Mesendoderm (in vitro differentiated cells): ENCODE measurements at regions not wholly inside any gene's neighbourhood (a gene's known extent, or its start where the extent isn't known, plus 50 kb on each side); places are given as distances from the start of the nearest gene placed in this dataset.
"Not testable (repeated sequence)": the region's sequence is repeated elsewhere in the genome, so short reads cannot be mapped to it uniquely, and the experiment has no call there.

Experiments used
- DNase-seq: peaks from one replicate; pipeline ENCODE4 v3.0.0; 2013
- H2AK5ac ChIP-seq: 2 replicates; pipeline ENCODE4 v1.6.1; 2013; ENCODE audit warnings: low read length, inconsistent platforms
- H2BK120ac ChIP-seq: 2 replicates; pipeline ENCODE4 v1.6.1; 2013; ENCODE audit warnings: low read depth, mild to moderate bottlenecking, low read length, moderate library complexity, mixed read lengths
- H2BK15ac ChIP-seq: replicated peaks from 2 replicates; pipeline ENCODE4 v1.6.1; 2013; ENCODE audit warnings: low read depth, mild to moderate bottlenecking, moderate library complexity
- H2BK5ac ChIP-seq: 2 replicates; pipeline ENCODE4 v1.6.1; 2013; ENCODE audit warnings: low read length, inconsistent platforms
- H3K18ac ChIP-seq: 2 replicates; pipeline ENCODE4 v1.6.1; 2013; ENCODE audit warnings: mild to moderate bottlenecking, low read length, mixed read lengths
- H3K23ac ChIP-seq: one replicate; pipeline ENCODE4 v1.6.1; 2013; ENCODE audit warnings: low read length
- H3K27ac ChIP-seq: 2 replicates; pipeline ENCODE4 v1.5.1; 2013; ENCODE audit warnings: low read depth, mild to moderate bottlenecking, inconsistent platforms, low read length, moderate library complexity
- H3K27me3 ChIP-seq: 2 replicates; pipeline ENCODE4 v1.6.1; 2013; ENCODE audit warnings: low read length, control low read depth, mild to moderate bottlenecking, inconsistent platforms; ENCODE audit not compliant: insufficient read depth, poor library complexity
- H3K36me3 ChIP-seq: 2 replicates; pipeline ENCODE4 v1.6.1; 2013; ENCODE audit warnings: low read length, inconsistent platforms; ENCODE audit not compliant: control insufficient read depth, insufficient read depth
- H3K4ac ChIP-seq: one replicate; pipeline ENCODE4 v1.6.1; 2013; ENCODE audit warnings: low read depth, mild to moderate bottlenecking, low read length, moderate library complexity
- H3K4me1 ChIP-seq: 2 replicates; pipeline ENCODE4 v1.6.1; 2013; ENCODE audit warnings: low read depth, low read length, inconsistent platforms; ENCODE audit not compliant: control insufficient read depth
- H3K4me2 ChIP-seq: 2 replicates; pipeline ENCODE4 v1.6.1; 2013; ENCODE audit warnings: low read length
- H3K4me3 ChIP-seq: 2 replicates; pipeline ENCODE4 v1.5.1; 2013; ENCODE audit warnings: mild to moderate bottlenecking, low read length
- H3K56ac ChIP-seq: one replicate; pipeline ENCODE4 v1.6.1; 2013; ENCODE audit warnings: low read length
- H3K79me1 ChIP-seq: 2 replicates; pipeline ENCODE4 v1.6.1; 2013; ENCODE audit warnings: low read length, inconsistent platforms
- H3K79me2 ChIP-seq: 2 replicates; pipeline ENCODE4 v1.6.1; 2013; ENCODE audit warnings: mild to moderate bottlenecking, low read length; ENCODE audit not compliant: control insufficient read depth, insufficient read depth
- H3K9ac ChIP-seq: 2 replicates; pipeline ENCODE4 v1.6.1; 2013; ENCODE audit warnings: low read length, inconsistent platforms
- H4K5ac ChIP-seq: one replicate; pipeline ENCODE4 v1.6.1; 2013; ENCODE audit warnings: low read length
- H4K8ac ChIP-seq: one replicate; pipeline ENCODE4 v1.6.1; 2013; ENCODE audit warnings: low read depth, mild to moderate bottlenecking, control low read depth, low read length, moderate library complexity
- WGBS: extraction: QIAGEN DNeasy Blood & Tissue Kit; methylation state at CpG from one replicate; pipeline ENCODE4 v1.1.7; 2013; ENCODE audit warnings: low lambda C conversion rate, missing lambda C conversion rate; ENCODE audit not compliant: insufficient coverage; ENCODE audit errors: extremely low coverage; 5-methylcytosine and 5-hydroxymethylcytosine counted together

DNA sequence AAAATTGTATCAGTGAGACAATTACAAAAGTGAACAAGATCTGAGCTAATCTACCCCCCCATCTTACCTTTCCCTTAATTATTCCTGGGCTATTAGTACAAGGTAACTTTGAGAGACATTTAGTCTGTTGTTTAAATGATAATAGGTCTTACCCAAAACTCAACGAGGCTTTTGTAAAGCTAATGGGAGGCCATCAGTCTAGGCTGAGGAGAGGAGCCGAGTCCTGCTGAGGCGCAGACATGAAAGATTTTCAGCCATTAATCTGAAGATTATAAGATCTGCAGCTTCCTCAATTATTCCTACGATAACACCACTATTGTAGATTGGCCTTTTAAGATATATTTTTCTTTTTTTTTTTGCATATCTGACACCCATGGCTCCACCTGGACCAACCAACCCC is 810.5 kb downstream of the PCDH11X start:
- H3K4me1 ChIP-seq, H4K5ac ChIP-seq, H4K8ac ChIP-seq, H2BK15ac ChIP-seq, H3K27ac ChIP-seq, H3K9ac ChIP-seq, H3K4me3 ChIP-seq, H3K79me2 ChIP-seq, H3K56ac ChIP-seq, DNase-seq, H3K4me2 ChIP-seq, H3K36me3 ChIP-seq, H2BK120ac ChIP-seq, H3K23ac ChIP-seq, H3K4ac ChIP-seq, H3K27me3 ChIP-seq, H3K18ac ChIP-seq, H2AK5ac ChIP-seq, H2BK5ac ChIP-seq, H3K79me1 ChIP-seq: not testable (repeated sequence)
- no CpG with 5 or more reads among the region's 4 CpGs for WGBS

DNA sequence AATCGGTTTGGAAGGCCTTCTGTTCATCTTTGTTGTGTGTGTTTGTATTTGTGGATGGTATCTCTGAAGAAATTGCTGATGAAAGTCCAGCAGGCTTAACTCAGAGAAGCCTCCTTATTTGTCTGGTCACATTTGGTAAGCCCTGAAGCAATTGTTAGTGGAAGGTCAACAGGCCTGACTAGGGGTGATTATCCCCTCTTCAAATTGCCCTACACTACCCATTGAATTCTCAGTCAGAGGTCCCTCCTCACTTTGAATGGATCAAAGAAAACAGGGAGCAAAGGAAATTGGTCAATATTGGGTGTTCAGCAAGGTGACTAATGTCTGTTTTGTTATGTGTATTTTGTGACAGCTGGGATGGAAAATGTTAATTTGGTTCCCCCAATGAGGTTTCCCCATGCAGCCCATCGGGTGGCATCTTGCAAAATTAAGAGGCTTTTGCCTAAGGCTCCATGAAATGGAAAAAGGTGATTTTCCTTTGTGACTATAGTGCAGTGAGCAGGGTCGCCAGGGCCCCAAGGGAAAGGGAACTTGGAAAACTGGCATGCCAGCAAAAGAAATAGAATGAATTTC is 811.6 kb downstream of the PCDH11X start:
- WGBS: no CpG with 5 or more reads among the region's 3 CpGs
- H3K36me3 ChIP-seq, H3K18ac ChIP-seq, H3K56ac ChIP-seq, H3K23ac ChIP-seq, H4K8ac ChIP-seq, H3K27me3 ChIP-seq, H2BK5ac ChIP-seq, H2BK120ac ChIP-seq, H2BK15ac ChIP-seq, H3K27ac ChIP-seq, H4K5ac ChIP-seq, H3K9ac ChIP-seq, H3K4me2 ChIP-seq, H3K4me3 ChIP-seq, H2AK5ac ChIP-seq, H3K79me1 ChIP-seq, H3K4ac ChIP-seq, H3K4me1 ChIP-seq, H3K79me2 ChIP-seq, DNase-seq: not testable (repeated sequence)

DNA sequence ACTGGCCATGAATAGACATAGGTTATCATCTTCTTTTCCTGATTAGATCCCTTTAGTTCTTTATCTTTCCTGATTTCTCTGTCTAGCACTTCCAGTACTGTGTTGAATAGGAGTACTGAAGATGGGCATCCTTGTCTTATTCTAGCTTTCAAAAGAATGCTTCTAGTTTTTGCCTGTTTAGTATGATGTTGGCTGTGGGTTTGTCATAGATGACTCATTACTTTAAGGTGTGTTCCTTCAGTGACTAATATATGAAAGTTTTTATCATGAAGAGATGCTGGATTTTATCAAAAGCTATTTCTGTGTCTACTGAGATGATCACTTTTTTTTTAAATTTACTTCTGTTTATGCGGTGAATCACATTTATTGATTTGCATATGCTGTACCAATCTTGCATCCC is 832.3 kb downstream of the PCDH11X start:
- H3K4me1 ChIP-seq, H3K79me1 ChIP-seq, H3K4me3 ChIP-seq, H3K23ac ChIP-seq, H3K4me2 ChIP-seq, H3K27ac ChIP-seq, H3K27me3 ChIP-seq, H4K5ac ChIP-seq, H3K18ac ChIP-seq, H3K56ac ChIP-seq, H2BK15ac ChIP-seq, H2BK120ac ChIP-seq, H4K8ac ChIP-seq, H3K36me3 ChIP-seq, H3K9ac ChIP-seq, H3K79me2 ChIP-seq, H2BK5ac ChIP-seq, H2AK5ac ChIP-seq, H3K4ac ChIP-seq, DNase-seq: not testable (repeated sequence)
- no CpG with 5 or more reads among the region's 1 CpG for WGBS

DNA sequence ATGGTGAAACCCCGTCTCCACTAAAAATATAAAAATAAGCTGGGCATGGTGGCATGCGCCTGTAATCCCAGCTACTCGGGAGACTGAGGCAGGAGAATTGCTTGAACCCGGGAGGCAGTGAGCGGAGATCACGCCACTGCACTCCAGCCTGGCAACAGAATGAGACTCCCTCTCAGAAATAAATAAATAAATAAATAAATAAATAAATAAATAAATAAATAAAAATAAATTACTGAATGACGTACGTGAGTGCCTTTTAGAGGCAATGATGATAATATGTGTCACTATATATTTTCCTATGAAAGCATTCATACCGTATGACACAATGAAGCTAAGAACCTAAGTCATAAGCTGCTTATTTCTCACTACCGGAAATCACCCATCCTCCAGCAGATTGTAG is 847.5 kb downstream of the PCDH11X start:
- H3K9ac ChIP-seq, H3K23ac ChIP-seq, H4K5ac ChIP-seq, H3K56ac ChIP-seq, H2BK15ac ChIP-seq, H2BK5ac ChIP-seq, H3K36me3 ChIP-seq, H3K27me3 ChIP-seq, H2AK5ac ChIP-seq, H3K79me1 ChIP-seq, H3K4me1 ChIP-seq, H3K4me3 ChIP-seq, H2BK120ac ChIP-seq, H4K8ac ChIP-seq, H3K4ac ChIP-seq, H3K4me2 ChIP-seq, DNase-seq, H3K27ac ChIP-seq, H3K79me2 ChIP-seq, H3K18ac ChIP-seq: not testable (repeated sequence)
- no CpG with 5 or more reads among the region's 10 CpGs for WGBS

DNA sequence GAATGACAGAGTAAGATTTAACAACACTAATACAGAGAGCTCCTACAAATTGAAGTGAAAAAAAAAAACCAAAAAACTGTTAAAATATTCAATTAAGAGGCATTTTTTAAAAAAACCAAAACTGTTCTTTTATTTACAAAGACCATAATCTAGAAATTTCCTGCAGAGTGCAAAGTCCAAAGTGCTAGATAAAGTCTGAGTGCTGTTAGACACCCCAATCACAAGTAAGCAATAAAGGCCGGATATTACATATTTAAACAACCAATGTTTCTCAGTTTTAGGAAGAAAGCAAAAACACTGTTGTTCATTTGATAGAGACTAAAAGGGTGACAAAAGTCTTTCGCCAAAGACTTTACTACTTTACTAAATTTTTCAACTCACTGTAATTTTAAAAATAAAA is 878.4 kb downstream of the PCDH11X start:
- no CpG with 5 or more reads among the region's 2 CpGs for WGBS
- DNase-seq, H4K8ac ChIP-seq, H3K9ac ChIP-seq, H2AK5ac ChIP-seq, H3K79me2 ChIP-seq, H3K27me3 ChIP-seq, H4K5ac ChIP-seq, H2BK120ac ChIP-seq, H3K4me1 ChIP-seq, H2BK5ac ChIP-seq, H3K18ac ChIP-seq, H3K79me1 ChIP-seq, H2BK15ac ChIP-seq, H3K56ac ChIP-seq, H3K4ac ChIP-seq, H3K27ac ChIP-seq, H3K36me3 ChIP-seq, H3K4me2 ChIP-seq, H3K4me3 ChIP-seq, H3K23ac ChIP-seq: not testable (repeated sequence)

DNA sequence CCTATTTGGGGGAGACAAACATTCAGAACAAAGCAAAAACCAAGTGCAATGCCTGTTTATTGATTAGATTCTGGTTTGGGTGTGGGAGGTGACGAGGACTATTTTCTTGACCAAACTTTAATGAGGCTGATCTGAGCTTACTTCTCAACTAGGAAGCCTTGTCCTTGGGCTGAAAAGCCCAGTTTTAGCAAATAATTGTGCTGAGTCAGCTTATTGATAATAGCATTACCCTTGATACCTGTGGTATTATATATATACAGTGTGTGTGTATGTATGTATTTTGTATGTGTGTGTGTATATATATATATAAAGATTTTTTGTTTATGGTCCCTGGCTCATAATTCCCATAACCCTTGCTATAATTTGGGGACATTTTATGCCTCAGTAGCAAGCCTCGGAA is 880.6 kb downstream of the PCDH11X start:
- H3K4ac ChIP-seq, H3K23ac ChIP-seq, H2AK5ac ChIP-seq, H3K18ac ChIP-seq, H3K4me3 ChIP-seq, H2BK120ac ChIP-seq, H4K5ac ChIP-seq, H3K9ac ChIP-seq, H3K27me3 ChIP-seq, H3K36me3 ChIP-seq, H3K79me2 ChIP-seq, H3K27ac ChIP-seq, H3K4me2 ChIP-seq, H4K8ac ChIP-seq, H2BK5ac ChIP-seq, H2BK15ac ChIP-seq, DNase-seq, H3K79me1 ChIP-seq, H3K4me1 ChIP-seq, H3K56ac ChIP-seq: not testable (repeated sequence)
- no CpG with 5 or more reads among the region's 2 CpGs for WGBS
